Lower leg skin (tissue), 3 donors: ENCODE measurements at regions not wholly inside any gene's neighbourhood (a gene's known extent, or its start where the extent isn't known, plus 50 kb on each side); places are given as distances from the start of the nearest gene placed in this dataset.

Experiments
- POLR2A ChIP-seq, 2 donors: fragments of 450-650 bp; IDR thresholded peaks; one replicate each; pipeline ENCODE4 v1.6.1; 2016 to 2017; ENCODE audit warnings: antibody characterized with exemption in 2 of 2, mild to moderate bottlenecking in 1 of 2, moderate library complexity in 1 of 2
- TF ChIP-seq, protein P1 (sequence below), 3 donors: fragments of 450-650 bp; IDR thresholded peaks; one replicate each; pipeline ENCODE4 v1.5.1; 2016; ENCODE audit warnings: antibody characterized with exemption in 3 of 3, mild to moderate bottlenecking in 3 of 3, moderate library complexity in 2 of 3

DNA sequence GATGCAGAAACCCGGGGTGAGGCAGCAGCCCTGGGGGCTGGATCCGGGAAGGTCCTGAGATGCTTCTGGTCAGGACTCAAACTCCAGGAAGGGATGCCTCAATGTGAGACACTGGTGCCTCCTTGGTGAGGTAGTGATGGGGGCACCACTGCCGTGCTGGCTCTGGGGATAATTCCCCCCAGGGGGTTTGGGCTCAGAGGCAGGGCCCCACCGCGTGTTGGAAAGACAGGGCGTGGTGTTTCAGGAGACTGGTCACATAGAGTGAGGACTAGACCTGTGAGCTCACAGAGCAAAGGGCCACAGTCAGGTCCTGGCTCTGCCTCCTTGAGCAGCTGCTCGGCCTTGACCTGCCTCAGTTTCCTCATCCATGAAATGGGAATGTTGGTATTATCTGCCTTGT lies 361.9 kb downstream of the GLRX3 start:
- TF ChIP-seq, protein P1, sequence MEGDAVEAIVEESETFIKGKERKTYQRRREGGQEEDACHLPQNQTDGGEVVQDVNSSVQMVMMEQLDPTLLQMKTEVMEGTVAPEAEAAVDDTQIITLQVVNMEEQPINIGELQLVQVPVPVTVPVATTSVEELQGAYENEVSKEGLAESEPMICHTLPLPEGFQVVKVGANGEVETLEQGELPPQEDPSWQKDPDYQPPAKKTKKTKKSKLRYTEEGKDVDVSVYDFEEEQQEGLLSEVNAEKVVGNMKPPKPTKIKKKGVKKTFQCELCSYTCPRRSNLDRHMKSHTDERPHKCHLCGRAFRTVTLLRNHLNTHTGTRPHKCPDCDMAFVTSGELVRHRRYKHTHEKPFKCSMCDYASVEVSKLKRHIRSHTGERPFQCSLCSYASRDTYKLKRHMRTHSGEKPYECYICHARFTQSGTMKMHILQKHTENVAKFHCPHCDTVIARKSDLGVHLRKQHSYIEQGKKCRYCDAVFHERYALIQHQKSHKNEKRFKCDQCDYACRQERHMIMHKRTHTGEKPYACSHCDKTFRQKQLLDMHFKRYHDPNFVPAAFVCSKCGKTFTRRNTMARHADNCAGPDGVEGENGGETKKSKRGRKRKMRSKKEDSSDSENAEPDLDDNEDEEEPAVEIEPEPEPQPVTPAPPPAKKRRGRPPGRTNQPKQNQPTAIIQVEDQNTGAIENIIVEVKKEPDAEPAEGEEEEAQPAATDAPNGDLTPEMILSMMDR (IDR thresholded peaks at IDR 0.05): no peak
- TF ChIP-seq POLR2A (IDR thresholded peaks at IDR 0.05): no peak
